ENCODE measurements at regions not wholly inside any gene's neighbourhood (a gene's known extent, or its start where the extent isn't known, plus 50 kb on each side); places are given as distances from the start of the nearest gene placed in this dataset.

- no peak overlapping the region for H3K4me3 Mint-ChIP-seq (ENCODE audit: low read depth)
- no peaks in the 10 kb centered on the region for H3K4me1 Mint-ChIP-seq (ENCODE audit: low read depth)
- no peaks in the 10 kb centered on the region for H3K36me3 Mint-ChIP-seq (ENCODE audit: low read depth)
- no peaks in the 10 kb centered on the region for H3K27me3 Mint-ChIP-seq (ENCODE audit: low read depth)
- H3K27ac Mint-ChIP-seq, result no peak overlapping the region
- no peaks in the 10 kb centered on the region for H3K9me3 Mint-ChIP-seq
- no peak for DNase-seq (ENCODE audit: low spot score)
- intact Hi-C loops (cut with micrococcal nuclease), result no loop called here
These were observed 221.2 kb upstream of the MID1 start for GRCh38 chrX:10841579-10841978.

- DNase-seq (ENCODE audit: low spot score), result no peak
- Mint-ChIP-seq H3K9me3 (no peaks in the 10 kb centered on the region), H3K36me3 (ENCODE audit: low read depth) (no peaks in the 10 kb centered on the region), H3K27ac (no peak overlapping the region), H3K4me3 (ENCODE audit: low read depth) (no peak overlapping the region), H3K27me3 (ENCODE audit: low read depth) (no peaks in the 10 kb centered on the region), H3K4me1 (ENCODE audit: low read depth) (no peaks in the 10 kb centered on the region)
- intact Hi-C loops (cut with micrococcal nuclease), result no loop called here
These were observed 222.3 kb upstream of the MID1 start for GRCh38 chrX:10842646-10843045.

- Mint-ChIP-seq H3K36me3 (ENCODE audit: low read depth) (no peaks in the 10 kb centered on the region), H3K9me3 (no peaks in the 10 kb centered on the region), H3K4me1 (ENCODE audit: low read depth) (no peaks in the 10 kb centered on the region), H3K4me3 (ENCODE audit: low read depth) (no peak overlapping the region), H3K27ac (no peak overlapping the region), H3K27me3 (ENCODE audit: low read depth) (no peaks in the 10 kb centered on the region)
- no peak for DNase-seq (ENCODE audit: low spot score)
- intact Hi-C loops (cut with micrococcal nuclease), result no loop called here
These were observed 226.9 kb upstream of the MID1 start for GRCh38 chrX:10847333-10847732.

GRCh38 chrX:10851809-10852208, 231.4 kb upstream of the MID1 start:
- Mint-ChIP-seq H3K27me3 (ENCODE audit: low read depth) (no peaks in the 10 kb centered on the region), H3K4me1 (ENCODE audit: low read depth) (no peaks in the 10 kb centered on the region), H3K9me3 (no peaks in the 10 kb centered on the region), H3K27ac (no peak overlapping the region), H3K4me3 (ENCODE audit: low read depth) (no peak overlapping the region), H3K36me3 (ENCODE audit: low read depth) (no peaks in the 10 kb centered on the region)
- no peak for DNase-seq (ENCODE audit: low spot score)
- intact Hi-C loops (cut with micrococcal nuclease), result no loop called here

- intact Hi-C loops (cut with micrococcal nuclease), result no loop called here
- Mint-ChIP-seq H3K27ac (no peak overlapping the region), H3K36me3 (ENCODE audit: low read depth) (no peaks in the 10 kb centered on the region), H3K27me3 (ENCODE audit: low read depth) (no peaks in the 10 kb centered on the region), H3K9me3 (no peaks in the 10 kb centered on the region), H3K4me3 (ENCODE audit: low read depth) (no peak overlapping the region), H3K4me1 (ENCODE audit: low read depth) (no peaks in the 10 kb centered on the region)
- no peak for DNase-seq (ENCODE audit: low spot score)
These were observed 234.2 kb upstream of the MID1 start for GRCh38 chrX:10854594-10854993.

- Mint-ChIP-seq H3K36me3 (ENCODE audit: low read depth) (no peaks in the 10 kb centered on the region), H3K4me1 (ENCODE audit: low read depth) (no peaks in the 10 kb centered on the region), H3K27ac (no peak overlapping the region), H3K9me3 (no peaks in the 10 kb centered on the region), H3K4me3 (ENCODE audit: low read depth) (no peak overlapping the region), H3K27me3 (ENCODE audit: low read depth) (no peaks in the 10 kb centered on the region)
- intact Hi-C loops (cut with micrococcal nuclease), result no loop called here
- DNase-seq (ENCODE audit: low spot score), result no peak
These were observed 235.5 kb upstream of the MID1 start for GRCh38 chrX:10855845-10856244.

- no peaks in the 10 kb centered on the region for H3K4me1 Mint-ChIP-seq (ENCODE audit: low read depth)
- intact Hi-C loops (cut with micrococcal nuclease), result no loop called here
- no peaks in the 10 kb centered on the region for H3K36me3 Mint-ChIP-seq (ENCODE audit: low read depth)
- H3K27me3 Mint-ChIP-seq (ENCODE audit: low read depth), result no peaks in the 10 kb centered on the region
- H3K4me3 Mint-ChIP-seq (ENCODE audit: low read depth), result no peak overlapping the region
- no peak overlapping the region for H3K27ac Mint-ChIP-seq
- DNase-seq (ENCODE audit: low spot score), result no peak
- H3K9me3 Mint-ChIP-seq, result no peaks in the 10 kb centered on the region
These were observed 236.4 kb upstream of the MID1 start for GRCh38 chrX:10856797-10857196.

GRCh38 chrX:10859353-10859752, 239.0 kb upstream of the MID1 start:
- no peak for DNase-seq (ENCODE audit: low spot score)
- H3K9me3 Mint-ChIP-seq, result no peaks in the 10 kb centered on the region
- H3K27me3 Mint-ChIP-seq (ENCODE audit: low read depth), result no peaks in the 10 kb centered on the region
- no peak overlapping the region for H3K27ac Mint-ChIP-seq
- no peaks in the 10 kb centered on the region for H3K4me1 Mint-ChIP-seq (ENCODE audit: low read depth)
- intact Hi-C loops (cut with micrococcal nuclease), result no loop called here
- H3K36me3 Mint-ChIP-seq (ENCODE audit: low read depth), result no peaks in the 10 kb centered on the region
- H3K4me3 Mint-ChIP-seq (ENCODE audit: low read depth), result no peak overlapping the region

- Mint-ChIP-seq H3K27me3 (ENCODE audit: low read depth) (no peaks in the 10 kb centered on the region), H3K9me3 (no peaks in the 10 kb centered on the region)
- intact Hi-C loops (cut with micrococcal nuclease), result no loop called here
These were observed 235.1 kb upstream of the HCCS start for GRCh38 chrX:10875995-10876394.

GRCh38 chrX:10882484-10882883, 228.6 kb upstream of the HCCS start:
- Mint-ChIP-seq H3K27me3 (ENCODE audit: low read depth) (no peaks in the 10 kb centered on the region), H3K36me3 (ENCODE audit: low read depth) (no peaks in the 10 kb centered on the region), H3K9me3 (peaks cover 9% of the 10 kb centered on the region), H3K4me1 (ENCODE audit: low read depth) (no peaks in the 10 kb centered on the region), H3K27ac (no peak overlapping the region), H3K4me3 (ENCODE audit: low read depth) (no peak overlapping the region)
- no peak for DNase-seq (ENCODE audit: low spot score)
- intact Hi-C loops (cut with micrococcal nuclease), result no loop called here

More at GRCh38 chrX:10875995-10876394, 235.1 kb upstream of the HCCS start:
- DNase-seq (ENCODE audit: low spot score), result no peak
- H3K36me3 Mint-ChIP-seq (ENCODE audit: low read depth), result no peaks in the 10 kb centered on the region
- no peaks in the 10 kb centered on the region for H3K4me1 Mint-ChIP-seq (ENCODE audit: low read depth)
- H3K27ac Mint-ChIP-seq, result no peak overlapping the region
- H3K4me3 Mint-ChIP-seq (ENCODE audit: low read depth), result no peak overlapping the region

- Mint-ChIP-seq H3K36me3 (ENCODE audit: low read depth) (no peaks in the 10 kb centered on the region), H3K4me1 (ENCODE audit: low read depth) (no peaks in the 10 kb centered on the region), H3K27me3 (ENCODE audit: low read depth) (no peaks in the 10 kb centered on the region), H3K4me3 (ENCODE audit: low read depth) (no peak overlapping the region), H3K27ac (no peak overlapping the region), H3K9me3 (peaks cover 9% of the 10 kb centered on the region)
- intact Hi-C loops (cut with micrococcal nuclease), result no loop called here
- DNase-seq (ENCODE audit: low spot score), result no peak
These were observed 226.9 kb upstream of the HCCS start for GRCh38 chrX:10884246-10884645.

GRCh38 chrX:10892621-10893225, 218.4 kb upstream of the HCCS start:
- H3K27ac Mint-ChIP-seq, result no peak overlapping the region
- no peak for DNase-seq (ENCODE audit: low spot score)
- no peak overlapping the region for H3K4me3 Mint-ChIP-seq (ENCODE audit: low read depth)
- no peaks in the 10 kb centered on the region for H3K36me3 Mint-ChIP-seq (ENCODE audit: low read depth)
- H3K4me1 Mint-ChIP-seq (ENCODE audit: low read depth), result no peaks in the 10 kb centered on the region
- no peaks in the 10 kb centered on the region for H3K9me3 Mint-ChIP-seq
- intact Hi-C loops (cut with micrococcal nuclease), result no loop called here
- H3K27me3 Mint-ChIP-seq (ENCODE audit: low read depth), result no peaks in the 10 kb centered on the region

- Mint-ChIP-seq H3K4me1 (ENCODE audit: low read depth) (no peaks in the 10 kb centered on the region), H3K9me3 (no peaks in the 10 kb centered on the region), H3K36me3 (ENCODE audit: low read depth) (no peaks in the 10 kb centered on the region), H3K27me3 (ENCODE audit: low read depth) (no peaks in the 10 kb centered on the region), H3K27ac (no peak overlapping the region), H3K4me3 (ENCODE audit: low read depth) (no peak overlapping the region)
- intact Hi-C loops (cut with micrococcal nuclease), result no loop called here
- no peak for DNase-seq (ENCODE audit: low spot score)
These were observed 217.8 kb upstream of the HCCS start for GRCh38 chrX:10893366-10893765.

- Mint-ChIP-seq H3K9me3 (no peaks in the 10 kb centered on the region), H3K27me3 (ENCODE audit: low read depth) (no peaks in the 10 kb centered on the region), H3K4me3 (ENCODE audit: low read depth) (no peak overlapping the region), H3K36me3 (ENCODE audit: low read depth) (no peaks in the 10 kb centered on the region), H3K4me1 (ENCODE audit: low read depth) (no peaks in the 10 kb centered on the region), H3K27ac (no peak overlapping the region)
- intact Hi-C loops (cut with micrococcal nuclease), result no loop called here
- DNase-seq (ENCODE audit: low spot score), result no peak
These were observed 217.2 kb upstream of the HCCS start for GRCh38 chrX:10893976-10894375.

All from activated T-helper 2 cell treated with anti-CD3 and anti-CD28 coated beads, Interferon-gamma antibody, Interleukin-2, Interleukin-4, amounts not matched to agents 10 μg/mL and 5 μg/mL and 100 μg/mL, durations not matched to agents 14 hours and 24 hours and 36 hours (primary cell).